NB4 (cell line): ENCODE measurements at regions not wholly inside any gene's neighbourhood (a gene's known extent, or its start where the extent isn't known, plus 50 kb on each side); places are given as distances from the start of the nearest gene placed in this dataset.

ENCODE experiments used
- POLR2A ChIP-seq: IDR thresholded peaks from 2 replicates; pipeline ENCODE4 v1.6.1; 2011; ENCODE audit warnings: mild to moderate bottlenecking; ENCODE audit not compliant: insufficient read length; ENCODE audit errors: extremely low read depth
- TF ChIP-seq, protein P1 (sequence below): IDR thresholded peaks from one replicate; pipeline ENCODE4 v1.5.1; 2012; ENCODE audit warnings: low read depth, low read length
- TF ChIP-seq, protein P2 (sequence below): IDR thresholded peaks from 2 replicates; pipeline ENCODE4 v1.6.1; 2011; ENCODE audit warnings: low read depth, low read length

DNA sequence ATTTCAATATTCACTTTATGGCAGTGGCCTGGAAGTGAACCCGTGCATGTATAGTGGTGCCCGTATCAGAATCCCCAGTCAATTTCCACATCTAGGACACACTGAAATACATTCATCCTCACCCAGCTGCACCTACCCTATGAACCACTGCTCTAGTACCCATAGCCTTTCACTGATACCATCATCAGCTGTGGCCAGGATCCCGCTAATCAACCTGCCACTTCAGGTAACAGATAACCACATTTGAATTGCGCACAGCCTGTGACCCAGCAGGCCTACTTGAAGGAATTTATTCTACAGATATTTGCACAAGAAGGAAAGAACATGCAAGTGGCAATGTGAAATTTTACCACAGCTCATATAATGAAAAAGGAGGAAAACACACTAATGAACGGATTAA, 161.0 kb upstream of the CCDC54 start:
- TF ChIP-seq, protein P1, sequence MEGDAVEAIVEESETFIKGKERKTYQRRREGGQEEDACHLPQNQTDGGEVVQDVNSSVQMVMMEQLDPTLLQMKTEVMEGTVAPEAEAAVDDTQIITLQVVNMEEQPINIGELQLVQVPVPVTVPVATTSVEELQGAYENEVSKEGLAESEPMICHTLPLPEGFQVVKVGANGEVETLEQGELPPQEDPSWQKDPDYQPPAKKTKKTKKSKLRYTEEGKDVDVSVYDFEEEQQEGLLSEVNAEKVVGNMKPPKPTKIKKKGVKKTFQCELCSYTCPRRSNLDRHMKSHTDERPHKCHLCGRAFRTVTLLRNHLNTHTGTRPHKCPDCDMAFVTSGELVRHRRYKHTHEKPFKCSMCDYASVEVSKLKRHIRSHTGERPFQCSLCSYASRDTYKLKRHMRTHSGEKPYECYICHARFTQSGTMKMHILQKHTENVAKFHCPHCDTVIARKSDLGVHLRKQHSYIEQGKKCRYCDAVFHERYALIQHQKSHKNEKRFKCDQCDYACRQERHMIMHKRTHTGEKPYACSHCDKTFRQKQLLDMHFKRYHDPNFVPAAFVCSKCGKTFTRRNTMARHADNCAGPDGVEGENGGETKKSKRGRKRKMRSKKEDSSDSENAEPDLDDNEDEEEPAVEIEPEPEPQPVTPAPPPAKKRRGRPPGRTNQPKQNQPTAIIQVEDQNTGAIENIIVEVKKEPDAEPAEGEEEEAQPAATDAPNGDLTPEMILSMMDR, result no peak
- no peak for TF ChIP-seq POLR2A
- TF ChIP-seq, protein P2, sequence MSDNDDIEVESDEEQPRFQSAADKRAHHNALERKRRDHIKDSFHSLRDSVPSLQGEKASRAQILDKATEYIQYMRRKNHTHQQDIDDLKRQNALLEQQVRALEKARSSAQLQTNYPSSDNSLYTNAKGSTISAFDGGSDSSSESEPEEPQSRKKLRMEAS, result no peak
